AG09319 (cell line): ENCODE measurements at regions not wholly inside any gene's neighbourhood (a gene's known extent, or its start where the extent isn't known, plus 50 kb on each side); places are given as distances from the start of the nearest gene placed in this dataset.
"Not testable (repeated sequence)": the region's sequence is repeated elsewhere in the genome, so short reads cannot be mapped to it uniquely, and the experiment has no call there.

Experiments
- DNase-seq: peaks from one replicate; pipeline ENCODE4 v3.0.0-alpha.2; 2010; ENCODE audit warnings: low read depth; ENCODE audit errors: extremely low read depth
- TF ChIP-seq, protein P1 (sequence below): IDR thresholded peaks from 2 replicates; pipeline ENCODE4 v1.5.1; 2011; ENCODE audit warnings: low read depth, mild to moderate bottlenecking, inconsistent platforms, low read length, moderate library complexity

- no peak for DNase-seq
Measured at GRCh38 chr13:81379183-81379582, 1038.3 kb upstream of the SPRY2 start.

DNA sequence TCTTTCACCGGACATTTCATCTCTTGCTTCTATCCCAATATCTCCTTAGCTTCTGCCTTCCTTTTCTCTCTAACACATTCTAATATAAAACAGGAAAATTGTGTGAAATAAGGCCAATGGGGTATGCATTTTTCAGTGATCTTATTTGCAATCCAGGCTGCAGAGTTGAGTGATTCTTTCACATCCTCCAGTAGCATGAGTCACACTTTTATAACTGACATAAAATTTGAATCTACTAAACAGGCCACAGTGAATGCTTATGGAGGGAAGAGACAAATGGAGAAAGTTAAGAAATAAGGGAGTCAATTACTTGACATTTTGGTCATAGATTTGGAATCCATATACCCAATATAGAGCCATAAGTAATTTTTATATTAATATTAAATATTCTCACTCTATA, 1037.0 kb upstream of the SPRY2 start:
- DNase-seq: no peak
- TF ChIP-seq, protein P1, sequence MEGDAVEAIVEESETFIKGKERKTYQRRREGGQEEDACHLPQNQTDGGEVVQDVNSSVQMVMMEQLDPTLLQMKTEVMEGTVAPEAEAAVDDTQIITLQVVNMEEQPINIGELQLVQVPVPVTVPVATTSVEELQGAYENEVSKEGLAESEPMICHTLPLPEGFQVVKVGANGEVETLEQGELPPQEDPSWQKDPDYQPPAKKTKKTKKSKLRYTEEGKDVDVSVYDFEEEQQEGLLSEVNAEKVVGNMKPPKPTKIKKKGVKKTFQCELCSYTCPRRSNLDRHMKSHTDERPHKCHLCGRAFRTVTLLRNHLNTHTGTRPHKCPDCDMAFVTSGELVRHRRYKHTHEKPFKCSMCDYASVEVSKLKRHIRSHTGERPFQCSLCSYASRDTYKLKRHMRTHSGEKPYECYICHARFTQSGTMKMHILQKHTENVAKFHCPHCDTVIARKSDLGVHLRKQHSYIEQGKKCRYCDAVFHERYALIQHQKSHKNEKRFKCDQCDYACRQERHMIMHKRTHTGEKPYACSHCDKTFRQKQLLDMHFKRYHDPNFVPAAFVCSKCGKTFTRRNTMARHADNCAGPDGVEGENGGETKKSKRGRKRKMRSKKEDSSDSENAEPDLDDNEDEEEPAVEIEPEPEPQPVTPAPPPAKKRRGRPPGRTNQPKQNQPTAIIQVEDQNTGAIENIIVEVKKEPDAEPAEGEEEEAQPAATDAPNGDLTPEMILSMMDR: no peak

More at GRCh38 chr13:81379183-81379582, 1038.3 kb upstream of the SPRY2 start:
- TF ChIP-seq, protein P1: no peak

DNA sequence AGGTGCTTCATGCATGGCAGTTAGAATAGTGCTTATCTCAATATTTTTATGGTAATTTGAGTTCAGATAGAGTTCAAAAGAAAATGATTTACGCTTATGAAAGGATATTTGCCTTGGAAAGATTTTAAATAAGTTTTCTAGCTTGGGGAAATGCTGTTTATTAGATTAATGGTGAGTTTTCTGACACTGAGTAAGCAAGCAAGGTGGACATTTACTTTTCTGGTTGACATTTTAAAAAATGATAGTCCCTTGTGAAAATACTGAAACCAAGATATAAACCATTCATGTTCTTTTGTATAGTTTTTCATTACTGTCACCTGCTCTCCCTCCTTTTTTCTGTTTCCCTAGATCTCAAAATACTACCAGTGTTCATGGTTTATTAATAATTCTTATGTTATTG, 1034.8 kb upstream of the SPRY2 start:
- no peak for DNase-seq
- TF ChIP-seq, protein P1: no peak

DNA sequence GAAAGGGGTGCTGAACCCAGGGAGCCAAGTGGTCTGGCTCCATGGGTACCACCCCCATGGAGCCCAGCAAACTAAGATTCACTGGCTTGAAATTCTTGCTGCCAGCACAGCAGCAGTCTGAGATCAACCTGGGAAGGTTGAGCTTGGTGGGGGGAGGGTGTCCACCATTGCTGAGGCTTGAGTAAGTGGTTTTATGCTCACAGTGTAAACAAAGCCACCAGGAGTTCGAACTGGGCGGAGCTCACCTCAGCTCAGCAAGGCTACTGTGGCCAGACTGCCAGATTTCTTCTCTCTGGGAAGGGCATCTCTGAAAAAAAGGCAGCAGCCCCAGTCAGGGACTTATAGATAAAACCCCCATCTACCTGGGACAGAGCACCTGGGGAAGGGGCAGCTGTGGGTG, 1021.8 kb upstream of the SPRY2 start:
- DNase-seq: not testable (repeated sequence)

- TF ChIP-seq, protein P1: no peak
- no peak for DNase-seq
Measured at GRCh38 chr13:81350056-81350455, 1009.1 kb upstream of the SPRY2 start.

DNA sequence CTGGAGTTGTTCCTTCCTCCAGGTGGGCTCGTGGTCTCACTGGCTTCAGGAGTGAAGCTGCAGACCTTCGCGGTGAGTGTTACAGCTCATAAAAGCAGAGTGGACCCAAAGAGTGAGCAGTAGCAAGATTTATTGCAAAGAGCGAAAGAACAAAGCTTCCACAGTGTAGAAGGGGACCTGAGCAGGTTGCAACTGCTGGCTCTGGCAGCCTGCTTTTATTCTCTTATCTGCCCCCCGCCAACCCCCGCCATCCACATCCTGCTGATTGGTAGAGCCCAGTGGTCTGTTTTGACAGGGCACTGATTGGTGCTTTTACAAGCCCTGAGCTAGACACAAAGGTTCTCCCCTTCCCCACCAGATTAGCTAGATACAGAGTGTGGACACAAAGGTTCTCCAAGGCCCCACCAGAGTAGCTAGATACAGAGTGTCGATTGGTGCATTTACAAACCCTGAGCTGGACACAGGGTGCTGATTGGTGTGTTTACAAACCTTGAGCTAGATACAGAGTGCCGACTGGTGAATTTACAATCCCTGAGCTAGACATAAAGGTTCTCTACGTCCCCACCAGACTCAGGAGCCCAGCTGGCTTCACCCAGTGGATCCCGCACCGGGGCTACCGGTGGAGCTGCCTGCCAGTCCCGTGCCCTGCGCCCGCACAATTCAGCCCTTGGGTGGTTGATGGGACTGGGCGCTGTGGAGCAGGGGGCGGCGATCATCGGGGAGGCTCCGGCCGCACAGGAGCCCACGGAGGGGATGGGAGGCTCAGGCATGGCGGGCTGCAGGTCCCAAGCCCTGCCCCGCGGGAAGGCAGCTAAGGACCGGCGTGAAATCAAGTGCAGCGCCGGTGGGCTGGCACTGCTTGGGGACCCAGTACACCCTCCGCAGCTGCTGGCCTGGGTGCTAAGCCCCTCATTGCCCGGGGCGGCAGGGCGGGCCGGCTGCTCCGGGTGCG, 999.5 kb upstream of the SPRY2 start:
- not testable (repeated sequence) for DNase-seq

DNA sequence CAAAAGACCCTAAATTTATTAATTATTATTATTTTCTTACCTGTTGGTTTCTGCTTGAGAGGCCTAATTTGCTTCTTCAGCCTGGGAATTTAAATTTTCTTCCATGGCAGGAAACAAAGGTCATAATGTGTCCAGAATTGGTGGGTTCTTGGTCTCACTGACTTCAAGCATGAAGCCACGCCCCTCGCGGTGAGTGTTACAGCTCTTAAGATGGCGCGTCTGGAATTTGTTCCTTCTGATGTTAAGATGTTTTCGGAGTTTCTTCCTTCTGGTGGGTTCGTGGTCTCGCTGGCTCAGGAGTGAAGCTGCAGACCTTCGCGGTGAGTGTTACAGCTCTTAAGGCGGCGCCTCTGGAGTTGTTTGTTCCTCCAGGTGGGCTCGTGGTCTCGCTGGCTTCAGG, 998.7 kb upstream of the SPRY2 start:
- DNase-seq: not testable (repeated sequence)

- TF ChIP-seq, protein P1: no peak
- no peak for DNase-seq
Measured at GRCh38 chr13:81334481-81334880, 993.6 kb upstream of the SPRY2 start.

DNA sequence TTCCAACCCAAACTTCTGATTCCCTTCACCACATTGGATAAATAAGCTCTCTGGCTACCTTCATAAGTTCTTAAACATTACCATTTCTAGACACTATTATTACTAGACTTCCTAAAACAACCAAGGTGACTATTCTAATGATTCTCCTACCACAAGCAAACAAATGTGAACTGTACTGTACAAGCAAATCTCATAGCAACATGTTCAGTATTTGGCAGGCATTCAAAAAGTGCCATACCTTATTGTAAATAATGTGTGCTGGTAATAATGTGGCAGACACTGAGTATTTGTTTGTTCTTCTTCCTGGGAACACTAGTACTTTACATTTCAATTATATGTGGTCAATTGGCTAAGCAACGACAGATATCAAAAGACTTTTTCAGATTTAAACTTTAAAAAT, 986.0 kb upstream of the SPRY2 start:
- DNase-seq: no peak

More for the DNA sequence above, 986.0 kb upstream of the SPRY2 start:
- TF ChIP-seq, protein P1: no peak
